GM23338 (cell line): ENCODE measurements at regions not wholly inside any gene's neighbourhood (a gene's known extent, or its start where the extent isn't known, plus 50 kb on each side); places are given as distances from the start of the nearest gene placed in this dataset.

Experiments
- ATAC-seq: fragments of 200-7000 bp; cut with Tn5 transposase; 3 replicates; pipeline ENCODE4 v1.9.1; 2020
- DNase-seq: peaks from one replicate; pipeline ENCODE4 v3.0.0-alpha.2; 2015; ENCODE audit warnings: low spot score
- H2AFZ ChIP-seq: fragments of 200-600 bp; sonication (generic); 2 replicates; pipeline ENCODE4 v1.8.0; 2016; ENCODE audit warnings: antibody characterized with exemption, mild to moderate bottlenecking, moderate library complexity
- H3F3A ChIP-seq: fragments of 200-600 bp; sonication (generic); replicated peaks from 2 replicates; pipeline ENCODE4 v1.8.0; 2017; ENCODE audit warnings: antibody characterized with exemption, mixed run types, low read depth
- H3K27ac ChIP-seq: fragments of 200-600 bp; sonication (generic); 2 replicates; pipeline ENCODE4 v1.6.1; 2016; ENCODE audit warnings: low read depth
- H3K27me3 ChIP-seq: fragments of 200-600 bp; sonication (generic); 2 replicates; pipeline ENCODE4 v1.8.0; 2016; ENCODE audit warnings: mild to moderate bottlenecking, mixed run types, moderate library complexity; ENCODE audit not compliant: insufficient read depth
- H3K36me3 ChIP-seq: fragments of 200-600 bp; sonication (generic); 2 replicates; pipeline ENCODE4 v1.8.0; 2016; ENCODE audit warnings: mild to moderate bottlenecking; ENCODE audit not compliant: insufficient read depth
- H3K4me1 ChIP-seq: fragments of 200-600 bp; sonication (generic); 2 replicates; pipeline ENCODE4 v1.8.0; 2016; ENCODE audit warnings: mild to moderate bottlenecking, moderate library complexity; ENCODE audit not compliant: insufficient read depth
- H3K4me2 ChIP-seq: fragments of 200-600 bp; sonication (generic); 2 replicates; pipeline ENCODE4 v1.7.1; 2017; ENCODE audit warnings: mixed run types
- H3K4me3 ChIP-seq: fragments of 200-600 bp; sonication (generic); 2 replicates; pipeline ENCODE4 v1.6.1; 2016; ENCODE audit warnings: mixed run types
- H3K79me2 ChIP-seq: fragments of 200-600 bp; sonication (generic); replicated peaks from 2 replicates; pipeline ENCODE4 v1.8.0; 2017; ENCODE audit warnings: mild to moderate bottlenecking; ENCODE audit not compliant: insufficient read depth
- H3K9me2 ChIP-seq: fragments of 200-600 bp; sonication (generic); 2 replicates; pipeline ENCODE4 v1.8.0; 2017; ENCODE audit not compliant: insufficient read depth
- H4K20me1 ChIP-seq: fragments of 200-600 bp; sonication (generic); replicated peaks from 2 replicates; pipeline ENCODE4 v1.8.0; 2017; ENCODE audit warnings: mild to moderate bottlenecking; ENCODE audit not compliant: insufficient read depth
- H3K27ac Mint-ChIP-seq: 2 replicates; pipeline ENCODE4 v1.8.0; 2020; ENCODE audit warnings: inconsistent platforms, mild to moderate bottlenecking, moderate library complexity, mixed read lengths
- H3K27me3 Mint-ChIP-seq: 3 replicates; pipeline ENCODE4 v1.8.0; 2022; ENCODE audit warnings: low read depth, mild to moderate bottlenecking, moderate library complexity, mixed read lengths, inconsistent platforms; ENCODE audit not compliant: insufficient read depth, poor library complexity
- H3K36me3 Mint-ChIP-seq: 3 replicates; pipeline ENCODE4 v1.8.0; 2021; ENCODE audit warnings: low read depth, mild to moderate bottlenecking, inconsistent platforms, moderate library complexity, mixed read lengths
- H3K4me1 Mint-ChIP-seq: 3 replicates; pipeline ENCODE4 v1.8.0; 2020; ENCODE audit warnings: mild to moderate bottlenecking, inconsistent platforms, mixed read lengths
- H3K4me3 Mint-ChIP-seq: 3 replicates; pipeline ENCODE4 v1.8.0; 2021; ENCODE audit warnings: moderate library complexity, mild to moderate bottlenecking, inconsistent platforms, mixed read lengths
- H3K9me3 Mint-ChIP-seq: 3 replicates; pipeline ENCODE4 v1.8.0; 2020; ENCODE audit warnings: moderate library complexity, mild to moderate bottlenecking, inconsistent platforms, mixed read lengths
- EZH2 ChIP-seq: fragments of 200-600 bp; sonication (generic); IDR thresholded peaks from one replicate; pipeline ENCODE4 v1.8.0; 2017; ENCODE audit warnings: antibody characterized with exemption, mild to moderate bottlenecking, low read depth; ENCODE audit not compliant: unreplicated experiment
- EZH2phosphoT487 ChIP-seq: fragments of 200-600 bp; sonication (generic); IDR thresholded peaks from one replicate; pipeline ENCODE4 v1.8.1; 2018; ENCODE audit warnings: antibody characterized with exemption; ENCODE audit not compliant: unreplicated experiment
- NANOG ChIP-seq: IDR thresholded peaks from 2 replicates; pipeline ENCODE4 v1.6.1; 2016; ENCODE audit warnings: antibody characterized with exemption, borderline replicate concordance
- POLR2AphosphoS5 ChIP-seq: IDR thresholded peaks from 2 replicates; pipeline ENCODE4 v1.6.1; 2016; ENCODE audit warnings: antibody characterized with exemption, low read depth
- REST ChIP-seq: IDR thresholded peaks from one replicate; pipeline ENCODE4 v1.6.1; 2018; ENCODE audit warnings: antibody characterized with exemption; ENCODE audit not compliant: unreplicated experiment
- ZNF114 ChIP-seq: fragments of 250-450 bp; sonication (Bioruptor Pico); IDR thresholded peaks from 2 replicates; pipeline ENCODE4 v1.5.0; 2020; ENCODE audit warnings: mild to moderate bottlenecking, moderate library complexity
- ZNF331 ChIP-seq: fragments of 250-450 bp; sonication (Bioruptor Pico); IDR thresholded peaks from 2 replicates; pipeline ENCODE4 v1.5.0; 2020; ENCODE audit warnings: low read depth, mild to moderate bottlenecking, moderate library complexity
- TF ChIP-seq, protein P1 (sequence below): fragments of 250-450 bp; sonication (Bioruptor Pico); IDR thresholded peaks from 2 replicates; pipeline ENCODE4 v1.5.0; 2020; ENCODE audit warnings: mild to moderate bottlenecking, moderate library complexity
- TF ChIP-seq, protein P2 (sequence below): IDR thresholded peaks from 2 replicates; pipeline ENCODE4 v1.6.1; 2016; ENCODE audit warnings: antibody characterized with exemption

DNA sequence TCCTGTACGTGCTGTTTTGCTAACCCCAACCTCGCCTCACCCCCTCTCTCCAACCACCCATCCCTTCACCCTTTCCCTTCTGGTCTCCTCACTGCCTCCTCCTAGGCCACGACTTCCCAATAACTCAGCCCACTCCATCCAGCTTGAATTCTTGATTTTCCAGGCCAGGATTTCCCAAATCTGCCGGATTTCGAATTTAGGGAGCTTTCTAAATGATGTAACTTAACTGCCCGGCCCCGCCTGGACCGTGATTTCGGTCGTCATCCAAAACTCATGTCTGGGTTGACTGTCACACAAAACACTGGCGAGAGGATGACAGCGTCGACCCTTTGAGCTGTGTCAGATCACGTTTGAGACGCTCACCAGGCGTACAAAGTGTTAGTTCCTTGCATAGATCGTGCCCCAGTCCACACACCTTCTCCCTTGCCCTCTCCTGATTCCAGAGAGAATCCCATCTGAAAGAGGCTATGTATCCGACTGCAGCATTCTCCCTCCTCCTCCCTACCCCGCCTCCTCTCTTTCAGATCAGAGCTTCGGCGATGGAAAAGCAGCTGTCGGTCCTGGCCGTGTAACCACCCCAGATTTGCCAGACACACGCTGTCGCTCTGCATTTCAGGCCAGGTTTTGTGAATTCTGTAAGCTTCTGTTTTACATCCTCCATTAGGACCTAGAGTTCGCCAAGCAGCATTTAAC is 168.2 kb downstream of the GPX5 start:
- Mint-ChIP-seq H3K27me3 (peaks cover 60% of the 10 kb centered on the region), H3K36me3 (peaks cover 4% of the 10 kb centered on the region; the same call in 1 of the 3 replicates), H3K4me1 (peaks cover 25% of the 10 kb centered on the region), H3K27ac (no peak overlapping the region), H3K9me3 (peaks cover 15% of the 10 kb centered on the region; the same call in 2 of the 3 replicates), H3K4me3 (peak overlapping the region; percentile 84)
- Histone ChIP-seq H3F3A (peaks cover 9% of the 10 kb centered on the region), H3K27ac (no peak overlapping the region), H3K4me3 (peak overlapping the region; percentile 94), H3K36me3 (no peaks in the 10 kb centered on the region), H3K79me2 (no peaks in the 10 kb centered on the region), H3K27me3 (peaks cover 69% of the 10 kb centered on the region), H2AFZ (peak overlapping the region; percentile 57), H3K4me1 (peaks cover 20% of the 10 kb centered on the region), H3K4me2 (peak overlapping the region; percentile 100), H4K20me1 (no peaks in the 10 kb centered on the region; the same call in 1 of the 2 replicates), H3K9me2 (no peaks in the 10 kb centered on the region)
- ATAC-seq (peak; percentile 73), DNase-seq (peak; percentile 80)
- TF ChIP-seq NANOG (no peak), POLR2AphosphoS5 (no peak), EZH2 (peak; percentile 1)

GRCh38 chr6:28695715-28696114 is 170.0 kb downstream of the GPX5 start:
- TF ChIP-seq ZNF114 (CRISPR knock-in tag) (no peak), REST (no peak), EZH2phosphoT487 (no peak), ZNF331 (no peak)
- TF ChIP-seq, protein P1, sequence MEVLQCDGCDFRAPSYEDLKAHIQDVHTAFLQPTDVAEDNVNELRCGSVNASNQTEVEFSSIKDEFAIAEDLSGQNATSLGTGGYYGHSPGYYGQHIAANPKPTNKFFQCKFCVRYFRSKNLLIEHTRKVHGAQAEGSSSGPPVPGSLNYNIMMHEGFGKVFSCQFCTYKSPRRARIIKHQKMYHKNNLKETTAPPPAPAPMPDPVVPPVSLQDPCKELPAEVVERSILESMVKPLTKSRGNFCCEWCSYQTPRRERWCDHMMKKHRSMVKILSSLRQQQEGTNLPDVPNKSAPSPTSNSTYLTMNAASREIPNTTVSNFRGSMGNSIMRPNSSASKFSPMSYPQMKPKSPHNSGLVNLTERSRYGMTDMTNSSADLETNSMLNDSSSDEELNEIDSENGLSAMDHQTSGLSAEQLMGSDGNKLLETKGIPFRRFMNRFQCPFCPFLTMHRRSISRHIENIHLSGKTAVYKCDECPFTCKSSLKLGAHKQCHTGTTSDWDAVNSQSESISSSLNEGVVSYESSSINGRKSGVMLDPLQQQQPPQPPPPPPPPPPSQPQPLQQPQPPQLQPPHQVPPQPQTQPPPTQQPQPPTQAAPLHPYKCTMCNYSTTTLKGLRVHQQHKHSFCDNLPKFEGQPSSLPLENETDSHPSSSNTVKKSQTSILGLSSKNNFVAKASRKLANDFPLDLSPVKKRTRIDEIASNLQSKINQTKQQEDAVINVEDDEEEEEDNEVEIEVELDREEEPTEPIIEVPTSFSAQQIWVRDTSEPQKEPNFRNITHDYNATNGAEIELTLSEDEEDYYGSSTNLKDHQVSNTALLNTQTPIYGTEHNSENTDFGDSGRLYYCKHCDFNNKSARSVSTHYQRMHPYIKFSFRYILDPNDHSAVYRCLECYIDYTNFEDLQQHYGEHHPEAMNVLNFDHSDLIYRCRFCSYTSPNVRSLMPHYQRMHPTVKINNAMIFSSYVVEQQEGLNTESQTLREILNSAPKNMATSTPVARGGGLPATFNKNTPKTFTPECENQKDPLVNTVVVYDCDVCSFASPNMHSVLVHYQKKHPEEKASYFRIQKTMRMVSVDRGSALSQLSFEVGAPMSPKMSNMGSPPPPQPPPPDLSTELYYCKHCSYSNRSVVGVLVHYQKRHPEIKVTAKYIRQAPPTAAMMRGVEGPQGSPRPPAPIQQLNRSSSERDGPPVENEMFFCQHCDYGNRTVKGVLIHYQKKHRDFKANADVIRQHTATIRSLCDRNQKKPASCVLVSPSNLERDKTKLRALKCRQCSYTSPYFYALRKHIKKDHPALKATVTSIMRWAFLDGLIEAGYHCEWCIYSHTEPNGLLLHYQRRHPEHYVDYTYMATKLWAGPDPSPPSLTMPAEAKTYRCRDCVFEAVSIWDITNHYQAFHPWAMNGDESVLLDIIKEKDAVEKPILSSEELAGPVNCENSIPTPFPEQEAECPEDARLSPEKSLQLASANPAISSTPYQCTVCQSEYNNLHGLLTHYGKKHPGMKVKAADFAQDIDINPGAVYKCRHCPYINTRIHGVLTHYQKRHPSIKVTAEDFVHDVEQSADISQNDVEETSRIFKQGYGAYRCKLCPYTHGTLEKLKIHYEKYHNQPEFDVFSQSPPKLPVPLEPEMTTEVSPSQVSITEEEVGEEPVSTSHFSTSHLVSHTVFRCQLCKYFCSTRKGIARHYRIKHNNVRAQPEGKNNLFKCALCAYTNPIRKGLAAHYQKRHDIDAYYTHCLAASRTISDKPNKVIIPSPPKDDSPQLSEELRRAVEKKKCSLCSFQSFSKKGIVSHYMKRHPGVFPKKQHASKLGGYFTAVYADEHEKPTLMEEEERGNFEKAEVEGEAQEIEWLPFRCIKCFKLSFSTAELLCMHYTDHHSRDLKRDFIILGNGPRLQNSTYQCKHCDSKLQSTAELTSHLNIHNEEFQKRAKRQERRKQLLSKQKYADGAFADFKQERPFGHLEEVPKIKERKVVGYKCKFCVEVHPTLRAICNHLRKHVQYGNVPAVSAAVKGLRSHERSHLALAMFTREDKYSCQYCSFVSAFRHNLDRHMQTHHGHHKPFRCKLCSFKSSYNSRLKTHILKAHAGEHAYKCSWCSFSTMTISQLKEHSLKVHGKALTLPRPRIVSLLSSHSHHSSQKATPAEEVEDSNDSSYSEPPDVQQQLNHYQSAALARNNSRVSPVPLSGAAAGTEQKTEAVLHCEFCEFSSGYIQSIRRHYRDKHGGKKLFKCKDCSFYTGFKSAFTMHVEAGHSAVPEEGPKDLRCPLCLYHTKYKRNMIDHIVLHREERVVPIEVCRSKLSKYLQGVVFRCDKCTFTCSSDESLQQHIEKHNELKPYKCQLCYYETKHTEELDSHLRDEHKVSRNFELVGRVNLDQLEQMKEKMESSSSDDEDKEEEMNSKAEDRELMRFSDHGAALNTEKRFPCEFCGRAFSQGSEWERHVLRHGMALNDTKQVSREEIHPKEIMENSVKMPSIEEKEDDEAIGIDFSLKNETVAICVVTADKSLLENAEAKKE (CRISPR knock-in tag) = no peak
- TF ChIP-seq, protein P2, sequence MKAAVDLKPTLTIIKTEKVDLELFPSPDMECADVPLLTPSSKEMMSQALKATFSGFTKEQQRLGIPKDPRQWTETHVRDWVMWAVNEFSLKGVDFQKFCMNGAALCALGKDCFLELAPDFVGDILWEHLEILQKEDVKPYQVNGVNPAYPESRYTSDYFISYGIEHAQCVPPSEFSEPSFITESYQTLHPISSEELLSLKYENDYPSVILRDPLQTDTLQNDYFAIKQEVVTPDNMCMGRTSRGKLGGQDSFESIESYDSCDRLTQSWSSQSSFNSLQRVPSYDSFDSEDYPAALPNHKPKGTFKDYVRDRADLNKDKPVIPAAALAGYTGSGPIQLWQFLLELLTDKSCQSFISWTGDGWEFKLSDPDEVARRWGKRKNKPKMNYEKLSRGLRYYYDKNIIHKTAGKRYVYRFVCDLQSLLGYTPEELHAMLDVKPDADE = no peak
- peaks cover 20% of the 10 kb centered on the region for H3K4me1 ChIP-seq
- H3K4me2 ChIP-seq = peak overlapping the region; percentile 72
- peak overlapping the region; percentile 94 for H3K4me3 ChIP-seq
- peak overlapping the region; percentile 84 for H3K4me3 Mint-ChIP-seq
- peaks cover 25% of the 10 kb centered on the region for H3K4me1 Mint-ChIP-seq
- DNase-seq = peak; percentile 38
- no peaks in the 10 kb centered on the region; the same call in 1 of the 2 replicates for H4K20me1 ChIP-seq
- no peaks in the 10 kb centered on the region for H3K36me3 ChIP-seq
- H3K27me3 Mint-ChIP-seq = peaks cover 64% of the 10 kb centered on the region
- no peaks in the 10 kb centered on the region for H3K79me2 ChIP-seq
- H3K27ac ChIP-seq = no peak overlapping the region
- H3K9me2 ChIP-seq = no peaks in the 10 kb centered on the region
- peaks cover 4% of the 10 kb centered on the region; the same call in 1 of the 3 replicates for H3K36me3 Mint-ChIP-seq
- peaks cover 15% of the 10 kb centered on the region; the same call in 2 of the 3 replicates for H3K9me3 Mint-ChIP-seq
- peaks cover 69% of the 10 kb centered on the region for H3K27me3 ChIP-seq
- no peak overlapping the region for H3K27ac Mint-ChIP-seq
- peaks cover 9% of the 10 kb centered on the region for H3F3A ChIP-seq
- ATAC-seq = peak; percentile 59
- H2AFZ ChIP-seq = no peak overlapping the region
